WTC11 (cell line): ENCODE measurements at regions not wholly inside any gene's neighbourhood (a gene's known extent, or its start where the extent isn't known, plus 50 kb on each side); places are given as distances from the start of the nearest gene placed in this dataset.

ENCODE experiments used
- ATAC-seq: fragments of 200-7000 bp; cut with Tn5 transposase; 2 replicates; pipeline ENCODE4 v1.10.0; 2021; ENCODE audit warnings: mild to moderate bottlenecking, moderate library complexity
- CTCF ChIA-PET: fragments of 300-600 bp; sonication (Branson Sonifier 250); formaldehyde crosslinking; loops from one replicate; lab custom pipeline; 2021; ENCODE audit warnings: antibody characterized with exemption; lab: Charles Lee
- POLR2A ChIA-PET: fragments of 350-600 bp; sonication (Branson Sonifier 250); formaldehyde crosslinking; loops from one replicate; lab custom pipeline; 2021; ENCODE audit warnings: antibody characterized with exemption; lab: Charles Lee
- DNase-seq: peaks from one replicate; pipeline ENCODE4 v3.0.0; 2021; ENCODE audit warnings: low spot score
- H3K27ac Mint-ChIP-seq: 2 replicates; pipeline ENCODE4 v1.8.0; 2021; ENCODE audit warnings: mixed read lengths
- H3K27me3 Mint-ChIP-seq: 2 replicates; pipeline ENCODE4 v1.8.0; 2021; ENCODE audit warnings: low read depth, mild to moderate bottlenecking, moderate library complexity, mixed read lengths
- H3K36me3 Mint-ChIP-seq: 2 replicates; pipeline ENCODE4 v1.8.0; 2021; ENCODE audit warnings: mixed read lengths
- H3K4me1 Mint-ChIP-seq: 2 replicates; pipeline ENCODE4 v1.8.0; 2022; ENCODE audit warnings: mixed read lengths
- H3K4me3 Mint-ChIP-seq: 2 replicates; pipeline ENCODE4 v1.8.0; 2021; ENCODE audit warnings: mild to moderate bottlenecking, moderate library complexity, mixed read lengths
- H3K9me3 Mint-ChIP-seq: 2 replicates; pipeline ENCODE4 v1.8.0; 2021; ENCODE audit warnings: mixed read lengths
- ATF6 ChIP-seq: sonication (generic); formaldehyde crosslinking; IDR thresholded peaks from 2 replicates; pipeline ENCODE4 v1.8.1; 2023; ENCODE audit warnings: mild to moderate bottlenecking, missing genetic modification reagents
- ELF4 ChIP-seq: sonication (generic); formaldehyde crosslinking; IDR thresholded peaks from 2 replicates; pipeline ENCODE4 v1.8.1; 2022; ENCODE audit warnings: low read depth, mild to moderate bottlenecking, moderate library complexity, missing genetic modification reagents
- ERG ChIP-seq: fragments of 250-450 bp; sonication (Bioruptor Pico); IDR thresholded peaks from 2 replicates; pipeline ENCODE4 v1.8.0; 2021; ENCODE audit warnings: mild to moderate bottlenecking
- GABPB1 ChIP-seq: sonication (generic); formaldehyde crosslinking; IDR thresholded peaks from 2 replicates; pipeline ENCODE4 v1.8.1; 2023; ENCODE audit warnings: mild to moderate bottlenecking, missing genetic modification reagents
- JUN ChIP-seq: sonication (generic); formaldehyde crosslinking; IDR thresholded peaks from 2 replicates; pipeline ENCODE4 v1.8.0; 2023; ENCODE audit warnings: mild to moderate bottlenecking, missing genetic modification reagents
- MYBL2 ChIP-seq: sonication (generic); formaldehyde crosslinking; IDR thresholded peaks from 2 replicates; pipeline ENCODE4 v1.8.1; 2023; ENCODE audit warnings: mild to moderate bottlenecking, moderate library complexity, missing genetic modification reagents
- NFATC4 ChIP-seq: fragments of 250-450 bp; sonication (Bioruptor Pico); IDR thresholded peaks from 2 replicates; pipeline ENCODE4 v1.9.0; 2021; ENCODE audit warnings: mild to moderate bottlenecking
- NR1H2 ChIP-seq: sonication (generic); formaldehyde crosslinking; IDR thresholded peaks from 2 replicates; pipeline ENCODE4 v1.9.0; 2021; ENCODE audit warnings: mild to moderate bottlenecking, moderate library complexity, missing genetic modification reagents
- PREB ChIP-seq: sonication (generic); formaldehyde crosslinking; IDR thresholded peaks from 2 replicates; pipeline ENCODE4 v1.8.1; 2022; ENCODE audit warnings: mild to moderate bottlenecking, missing genetic modification reagents, moderate library complexity, borderline replicate concordance
- RELA ChIP-seq: sonication (generic); formaldehyde crosslinking; IDR thresholded peaks from 2 replicates; pipeline ENCODE4 v1.8.1; 2022; ENCODE audit warnings: missing genetic modification reagents, mild to moderate bottlenecking, borderline replicate concordance
- TEAD4 ChIP-seq: sonication (generic); formaldehyde crosslinking; IDR thresholded peaks from 2 replicates; pipeline ENCODE4 v1.8.0; 2022; ENCODE audit warnings: mild to moderate bottlenecking, missing genetic modification reagents
- TP53 ChIP-seq: sonication (generic); formaldehyde crosslinking; IDR thresholded peaks from 2 replicates; pipeline ENCODE4 v1.8.1; 2023; ENCODE audit warnings: mild to moderate bottlenecking, missing genetic modification reagents
- ZNF281 ChIP-seq: sonication (generic); formaldehyde crosslinking; IDR thresholded peaks from 2 replicates; pipeline ENCODE4 v1.8.0; 2023; ENCODE audit warnings: mild to moderate bottlenecking, missing genetic modification reagents
- ZNF317 ChIP-seq: sonication (generic); formaldehyde crosslinking; IDR thresholded peaks from 2 replicates; pipeline ENCODE4 v1.8.1; 2023; ENCODE audit warnings: low read depth, mild to moderate bottlenecking, moderate library complexity, missing genetic modification reagents, borderline replicate concordance
- ZNF423 ChIP-seq: fragments of 250-450 bp; sonication (Bioruptor Pico); IDR thresholded peaks from 2 replicates; pipeline ENCODE4 v2.1.2; 2022; ENCODE audit warnings: mild to moderate bottlenecking, moderate library complexity
- TF ChIP-seq, protein P1 (sequence below): fragments of 250-450 bp; sonication (Bioruptor Pico); IDR thresholded peaks from 2 replicates; pipeline ENCODE4 v1.9.0; 2021; ENCODE audit warnings: mild to moderate bottlenecking, borderline replicate concordance
- TF ChIP-seq, protein P2 (sequence below): sonication (generic); formaldehyde crosslinking; IDR thresholded peaks from 2 replicates; pipeline ENCODE4 v1.8.0; 2022; ENCODE audit warnings: mild to moderate bottlenecking, missing genetic modification reagents
- TF ChIP-seq, protein P3 (sequence below): sonication (generic); formaldehyde crosslinking; conservative IDR thresholded peaks from 2 replicates; pipeline ENCODE4 v1.8.1; 2022; ENCODE audit warnings: mild to moderate bottlenecking, missing genetic modification reagents
- TF ChIP-seq, protein P4 (sequence below): sonication (generic); formaldehyde crosslinking; IDR thresholded peaks from 2 replicates; pipeline ENCODE4 v1.8.1; 2023; ENCODE audit warnings: mild to moderate bottlenecking, missing genetic modification reagents, moderate library complexity
- TF ChIP-seq, protein P5 (sequence below): sonication (generic); formaldehyde crosslinking; IDR thresholded peaks from 2 replicates; pipeline ENCODE4 v1.8.0; 2022; ENCODE audit warnings: mild to moderate bottlenecking, missing genetic modification reagents

- TF ChIP-seq ZNF281 (CRISPR knock-in tag) (no peak), ZNF423 (CRISPR knock-in tag) (no peak), TP53 (CRISPR knock-in tag) (no peak), PREB (CRISPR knock-in tag) (no peak), ERG (CRISPR knock-in tag) (no peak), ATF6 (CRISPR knock-in tag) (no peak), TEAD4 (no peak), JUN (CRISPR knock-in tag) (no peak), ELF4 (no peak), NFATC4 (CRISPR knock-in tag) (no peak), GABPB1 (CRISPR knock-in tag) (no peak), ZNF317 (CRISPR knock-in tag) (no peak), MYBL2 (CRISPR knock-in tag) (no peak), NR1H2 (CRISPR knock-in tag) (no peak), RELA (CRISPR knock-in tag) (no peak)
- TF ChIP-seq, protein P1, sequence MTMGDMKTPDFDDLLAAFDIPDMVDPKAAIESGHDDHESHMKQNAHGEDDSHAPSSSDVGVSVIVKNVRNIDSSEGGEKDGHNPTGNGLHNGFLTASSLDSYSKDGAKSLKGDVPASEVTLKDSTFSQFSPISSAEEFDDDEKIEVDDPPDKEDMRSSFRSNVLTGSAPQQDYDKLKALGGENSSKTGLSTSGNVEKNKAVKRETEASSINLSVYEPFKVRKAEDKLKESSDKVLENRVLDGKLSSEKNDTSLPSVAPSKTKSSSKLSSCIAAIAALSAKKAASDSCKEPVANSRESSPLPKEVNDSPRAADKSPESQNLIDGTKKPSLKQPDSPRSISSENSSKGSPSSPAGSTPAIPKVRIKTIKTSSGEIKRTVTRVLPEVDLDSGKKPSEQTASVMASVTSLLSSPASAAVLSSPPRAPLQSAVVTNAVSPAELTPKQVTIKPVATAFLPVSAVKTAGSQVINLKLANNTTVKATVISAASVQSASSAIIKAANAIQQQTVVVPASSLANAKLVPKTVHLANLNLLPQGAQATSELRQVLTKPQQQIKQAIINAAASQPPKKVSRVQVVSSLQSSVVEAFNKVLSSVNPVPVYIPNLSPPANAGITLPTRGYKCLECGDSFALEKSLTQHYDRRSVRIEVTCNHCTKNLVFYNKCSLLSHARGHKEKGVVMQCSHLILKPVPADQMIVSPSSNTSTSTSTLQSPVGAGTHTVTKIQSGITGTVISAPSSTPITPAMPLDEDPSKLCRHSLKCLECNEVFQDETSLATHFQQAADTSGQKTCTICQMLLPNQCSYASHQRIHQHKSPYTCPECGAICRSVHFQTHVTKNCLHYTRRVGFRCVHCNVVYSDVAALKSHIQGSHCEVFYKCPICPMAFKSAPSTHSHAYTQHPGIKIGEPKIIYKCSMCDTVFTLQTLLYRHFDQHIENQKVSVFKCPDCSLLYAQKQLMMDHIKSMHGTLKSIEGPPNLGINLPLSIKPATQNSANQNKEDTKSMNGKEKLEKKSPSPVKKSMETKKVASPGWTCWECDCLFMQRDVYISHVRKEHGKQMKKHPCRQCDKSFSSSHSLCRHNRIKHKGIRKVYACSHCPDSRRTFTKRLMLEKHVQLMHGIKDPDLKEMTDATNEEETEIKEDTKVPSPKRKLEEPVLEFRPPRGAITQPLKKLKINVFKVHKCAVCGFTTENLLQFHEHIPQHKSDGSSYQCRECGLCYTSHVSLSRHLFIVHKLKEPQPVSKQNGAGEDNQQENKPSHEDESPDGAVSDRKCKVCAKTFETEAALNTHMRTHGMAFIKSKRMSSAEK (CRISPR knock-in tag) = no peak
- TF ChIP-seq, protein P2, sequence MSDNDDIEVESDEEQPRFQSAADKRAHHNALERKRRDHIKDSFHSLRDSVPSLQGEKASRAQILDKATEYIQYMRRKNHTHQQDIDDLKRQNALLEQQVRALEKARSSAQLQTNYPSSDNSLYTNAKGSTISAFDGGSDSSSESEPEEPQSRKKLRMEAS = no peak
- TF ChIP-seq, protein P3, sequence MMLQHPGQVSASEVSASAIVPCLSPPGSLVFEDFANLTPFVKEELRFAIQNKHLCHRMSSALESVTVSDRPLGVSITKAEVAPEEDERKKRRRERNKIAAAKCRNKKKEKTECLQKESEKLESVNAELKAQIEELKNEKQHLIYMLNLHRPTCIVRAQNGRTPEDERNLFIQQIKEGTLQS (CRISPR knock-in tag) = no peak
- TF ChIP-seq, protein P4, sequence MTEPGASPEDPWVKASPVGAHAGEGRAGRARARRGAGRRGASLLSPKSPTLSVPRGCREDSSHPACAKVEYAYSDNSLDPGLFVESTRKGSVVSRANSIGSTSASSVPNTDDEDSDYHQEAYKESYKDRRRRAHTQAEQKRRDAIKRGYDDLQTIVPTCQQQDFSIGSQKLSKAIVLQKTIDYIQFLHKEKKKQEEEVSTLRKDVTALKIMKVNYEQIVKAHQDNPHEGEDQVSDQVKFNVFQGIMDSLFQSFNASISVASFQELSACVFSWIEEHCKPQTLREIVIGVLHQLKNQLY (CRISPR knock-in tag) = no peak
- TF ChIP-seq, protein P5, sequence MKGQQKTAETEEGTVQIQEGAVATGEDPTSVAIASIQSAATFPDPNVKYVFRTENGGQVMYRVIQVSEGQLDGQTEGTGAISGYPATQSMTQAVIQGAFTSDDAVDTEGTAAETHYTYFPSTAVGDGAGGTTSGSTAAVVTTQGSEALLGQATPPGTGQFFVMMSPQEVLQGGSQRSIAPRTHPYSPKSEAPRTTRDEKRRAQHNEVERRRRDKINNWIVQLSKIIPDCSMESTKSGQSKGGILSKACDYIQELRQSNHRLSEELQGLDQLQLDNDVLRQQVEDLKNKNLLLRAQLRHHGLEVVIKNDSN (CRISPR knock-in tag) = no peak
- ATAC-seq (no peak), DNase-seq (no peak)
- Mint-ChIP-seq H3K9me3 (no peaks in the 10 kb centered on the region), H3K27me3 (no peaks in the 10 kb centered on the region), H3K4me3 (no peak overlapping the region), H3K27ac (no peak overlapping the region), H3K4me1 (no peaks in the 10 kb centered on the region), H3K36me3 (no peaks in the 10 kb centered on the region)
- ChIA-PET CTCF (interaction anchor here (0.5 to 4.0 kb wide), 17 partner anchors 11 to 357 kb away, joined by 3 to 20 read pairs (median 4); partner anchors contain the start of genes AP1M1, FAM32A and RAB8A), POLR2A (interaction anchor here (0.6 kb wide), 1 partner anchor 58 kb away, joined by 9 read pairs; no protein-coding TSS in a partner anchor)
These were observed 50.2 kb upstream of the TPM4 start for GRCh38 chr19:16026131-16026530.
